Inflammatory macrophage treated with lipopolysaccharide for 1 hour (primary cell): ENCODE measurements at regions not wholly inside any gene's neighbourhood (a gene's known extent, or its start where the extent isn't known, plus 50 kb on each side); places are given as distances from the start of the nearest gene placed in this dataset.
"Not testable (repeated sequence)": the region's sequence is repeated elsewhere in the genome, so short reads cannot be mapped to it uniquely, and the experiment has no call there.

ENCODE experiments used
- DNase-seq, 2 donors: peaks; one replicate each; pipeline ENCODE4 v3.0.0-alpha.2; 2020 to 2022

GRCh38 chr4:126386512-126386911 lies 1071.8 kb downstream of the FAT4 start:
- no peak for DNase-seq

- no peak for DNase-seq
Observed at GRCh38 chr4:126395664-126396063, 1080.9 kb downstream of the FAT4 start.

- DNase-seq = no peak
Observed at GRCh38 chr4:126396121-126396520, 1081.4 kb downstream of the FAT4 start.

- DNase-seq = no peak
Observed at GRCh38 chr4:126396703-126397102, 1081.9 kb downstream of the FAT4 start.

GRCh38 chr4:126404549-126404948 lies 1089.8 kb downstream of the FAT4 start:
- DNase-seq = no peak

- DNase-seq = no peak
Observed at GRCh38 chr4:126405369-126405982, 1090.7 kb downstream of the FAT4 start.

- DNase-seq = no peak
Observed at GRCh38 chr4:126409746-126410145, 1095.0 kb downstream of the FAT4 start.

GRCh38 chr4:126411047-126411446 lies 1096.3 kb downstream of the FAT4 start:
- DNase-seq = no peak

GRCh38 chr4:126412310-126412709 lies 1097.6 kb downstream of the FAT4 start:
- DNase-seq = not testable (repeated sequence)

- DNase-seq = no peak
Observed at GRCh38 chr4:126414741-126415140, 1100.0 kb downstream of the FAT4 start.

GRCh38 chr4:126419266-126419665 lies 1104.5 kb downstream of the FAT4 start:
- DNase-seq = no peak

GRCh38 chr4:126427853-126428252 lies 1113.1 kb downstream of the FAT4 start:
- no peak for DNase-seq

- DNase-seq = no peak
Observed at GRCh38 chr4:126431049-126431448, 1116.3 kb downstream of the FAT4 start.

- no peak for DNase-seq
Observed at GRCh38 chr4:126435491-126435890, 1120.7 kb downstream of the FAT4 start.

GRCh38 chr4:126440297-126440696 lies 1125.5 kb downstream of the FAT4 start:
- no peak for DNase-seq

GRCh38 chr4:126441173-126442035 lies 1126.6 kb downstream of the FAT4 start:
- DNase-seq = no peak

- no peak for DNase-seq
Observed at GRCh38 chr4:126445596-126445995, 1130.8 kb downstream of the FAT4 start.

GRCh38 chr4:126446917-126447316 lies 1132.2 kb downstream of the FAT4 start:
- no peak for DNase-seq

GRCh38 chr4:126448086-126448845 lies 1133.5 kb downstream of the FAT4 start:
- DNase-seq = no peak

- no peak for DNase-seq
Observed at GRCh38 chr4:126451237-126451873, 1136.6 kb downstream of the FAT4 start.

- DNase-seq = no peak
Observed at GRCh38 chr4:126455865-126456264, 1141.1 kb downstream of the FAT4 start.

GRCh38 chr4:126458993-126459392 lies 1144.2 kb downstream of the FAT4 start:
- DNase-seq = no peak

- no peak for DNase-seq
Observed at GRCh38 chr4:126465341-126465740, 1150.6 kb downstream of the FAT4 start.
